ENCODE measurements at regions not wholly inside any gene's neighbourhood (a gene's known extent, or its start where the extent isn't known, plus 50 kb on each side); places are given as distances from the start of the nearest gene placed in this dataset.
"Not testable (repeated sequence)": the region's sequence is repeated elsewhere in the genome, so short reads cannot be mapped to it uniquely, and the experiment has no call there.

GRCh38 chr3:190192087-190192486 is 71.4 kb upstream of the P3H2 start:
- no peak for DNase-seq

- DNase-seq = no peak
These were observed 67.5 kb upstream of the P3H2 start for GRCh38 chr3:190188197-190188596.

GRCh38 chr3:190183121-190183520 is 62.4 kb upstream of the P3H2 start:
- DNase-seq = no peak

GRCh38 chr3:190182418-190183043 is 61.8 kb upstream of the P3H2 start:
- no peak for DNase-seq

- DNase-seq = no peak
These were observed 59.6 kb upstream of the P3H2 start for GRCh38 chr3:190180268-190180667.

GRCh38 chr3:190178779-190179178 is 58.1 kb upstream of the P3H2 start:
- no peak for DNase-seq

- DNase-seq = not testable (repeated sequence)
These were observed 56.3 kb upstream of the P3H2 start for GRCh38 chr3:190176933-190177525.

- DNase-seq = not testable (repeated sequence)
These were observed 55.4 kb upstream of the P3H2 start for GRCh38 chr3:190176106-190176505.

- no peak for DNase-seq
These were observed 54.8 kb upstream of the P3H2 start for GRCh38 chr3:190175490-190175889.

- no peak for DNase-seq
These were observed 53.8 kb upstream of the P3H2 start for GRCh38 chr3:190174471-190174870.

- no peak for DNase-seq
These were observed 52.7 kb upstream of the P3H2 start for GRCh38 chr3:190173426-190173825.

- no peak for DNase-seq
These were observed 52.1 kb upstream of the P3H2 start for GRCh38 chr3:190172751-190173150.

Measured in stimulated activated naive CD4-positive, alpha-beta T cell treated with Interleukin-2 at 50 U/mL for 16 hours (primary cell).